Right atrium auricular region (tissue), 2 donors: ENCODE measurements at regions not wholly inside any gene's neighbourhood (a gene's known extent, or its start where the extent isn't known, plus 50 kb on each side); places are given as distances from the start of the nearest gene placed in this dataset.
"Not testable (repeated sequence)": the region's sequence is repeated elsewhere in the genome, so short reads cannot be mapped to it uniquely, and the experiment has no call there.

ENCODE experiments used
- DNase-seq: peaks from one replicate; pipeline ENCODE4 v3.0.0-alpha.2; 2019; ENCODE audit warnings: low spot score
- H3K27ac ChIP-seq, 2 donors: fragments of 200-600 bp; sonication (generic); 1 replicate in 1 of 2; 2 replicates in 1 of 2; pipeline ENCODE4 v1.5.1; 2016 to 2019
- H3K27me3 ChIP-seq, 2 donors: fragments of 200-600 bp; sonication (generic); one replicate each; pipeline versions ENCODE4 v1.5.1 to v1.6.0; 2017 to 2019
- H3K36me3 ChIP-seq: fragments of 200-600 bp; sonication (generic); one replicate; pipeline ENCODE4 v1.5.1; 2016
- H3K4me1 ChIP-seq, 2 donors: fragments of 200-600 bp; sonication (generic); one replicate each; pipeline versions ENCODE4 v1.5.1 to v1.6.0; 2017 to 2019
- H3K4me3 ChIP-seq, 2 donors: fragments of 200-600 bp; sonication (generic); 1 replicate in 1 of 2; 2 replicates in 1 of 2; pipeline ENCODE4 v1.5.1; 2017 to 2019; ENCODE audit warnings: mild to moderate bottlenecking in 1 of 2, moderate library complexity in 1 of 2
- H3K9me3 ChIP-seq, 2 donors: fragments of 200-600 bp; sonication (generic); one replicate each; pipeline ENCODE4 v1.5.1; 2019
- TF ChIP-seq, protein P1 (sequence below), 2 donors: fragments of 200-600 bp; sonication (generic); IDR thresholded peaks; one replicate each; pipeline ENCODE4 v1.5.1; 2019; ENCODE audit warnings: antibody characterized with exemption in 2 of 2

DNA sequence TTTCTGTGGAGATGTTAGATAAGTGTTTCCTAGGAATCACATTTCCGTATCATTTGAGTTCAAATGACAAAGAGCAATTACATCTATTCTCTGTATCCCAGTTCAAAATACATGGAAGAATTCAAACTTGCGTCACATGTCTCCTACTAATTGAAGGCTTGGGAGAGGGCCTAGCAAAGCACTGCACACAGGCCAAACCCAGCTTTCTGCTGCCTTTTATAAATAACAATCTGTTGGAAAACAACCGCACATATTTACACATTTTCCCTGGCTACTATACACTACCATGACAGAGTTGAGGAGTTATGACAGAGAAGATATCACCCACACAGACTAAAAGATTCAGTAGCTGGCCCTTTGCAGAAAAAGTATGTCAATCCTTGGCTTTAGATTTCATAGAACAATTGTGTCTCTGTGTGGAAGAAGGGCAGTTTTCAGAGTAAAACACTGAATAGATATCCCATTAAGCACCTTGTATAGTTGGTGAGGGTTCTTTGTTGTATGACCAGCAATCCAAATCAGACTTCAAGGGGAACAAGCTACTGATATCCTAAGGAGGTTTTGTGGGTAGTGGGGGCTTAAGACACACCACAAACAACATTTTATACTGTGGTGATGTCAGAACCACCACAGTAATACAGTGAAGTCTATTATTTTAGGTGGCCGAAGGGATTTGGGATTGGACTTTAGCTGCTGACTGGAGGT, 861.3 kb downstream of the CCDC85A start:
- Histone ChIP-seq H3K27ac (no peak overlapping the region), H3K27me3 (no peaks in the 10 kb centered on the region), H3K4me3 (no peak overlapping the region), H3K4me1 (no peaks in the 10 kb centered on the region), H3K36me3 (no peaks in the 10 kb centered on the region), H3K9me3 (no peaks in the 10 kb centered on the region)
- TF ChIP-seq, protein P1, sequence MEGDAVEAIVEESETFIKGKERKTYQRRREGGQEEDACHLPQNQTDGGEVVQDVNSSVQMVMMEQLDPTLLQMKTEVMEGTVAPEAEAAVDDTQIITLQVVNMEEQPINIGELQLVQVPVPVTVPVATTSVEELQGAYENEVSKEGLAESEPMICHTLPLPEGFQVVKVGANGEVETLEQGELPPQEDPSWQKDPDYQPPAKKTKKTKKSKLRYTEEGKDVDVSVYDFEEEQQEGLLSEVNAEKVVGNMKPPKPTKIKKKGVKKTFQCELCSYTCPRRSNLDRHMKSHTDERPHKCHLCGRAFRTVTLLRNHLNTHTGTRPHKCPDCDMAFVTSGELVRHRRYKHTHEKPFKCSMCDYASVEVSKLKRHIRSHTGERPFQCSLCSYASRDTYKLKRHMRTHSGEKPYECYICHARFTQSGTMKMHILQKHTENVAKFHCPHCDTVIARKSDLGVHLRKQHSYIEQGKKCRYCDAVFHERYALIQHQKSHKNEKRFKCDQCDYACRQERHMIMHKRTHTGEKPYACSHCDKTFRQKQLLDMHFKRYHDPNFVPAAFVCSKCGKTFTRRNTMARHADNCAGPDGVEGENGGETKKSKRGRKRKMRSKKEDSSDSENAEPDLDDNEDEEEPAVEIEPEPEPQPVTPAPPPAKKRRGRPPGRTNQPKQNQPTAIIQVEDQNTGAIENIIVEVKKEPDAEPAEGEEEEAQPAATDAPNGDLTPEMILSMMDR (IDR thresholded peaks at IDR 0.05), result no peak
- DNase-seq, result no peak

DNA sequence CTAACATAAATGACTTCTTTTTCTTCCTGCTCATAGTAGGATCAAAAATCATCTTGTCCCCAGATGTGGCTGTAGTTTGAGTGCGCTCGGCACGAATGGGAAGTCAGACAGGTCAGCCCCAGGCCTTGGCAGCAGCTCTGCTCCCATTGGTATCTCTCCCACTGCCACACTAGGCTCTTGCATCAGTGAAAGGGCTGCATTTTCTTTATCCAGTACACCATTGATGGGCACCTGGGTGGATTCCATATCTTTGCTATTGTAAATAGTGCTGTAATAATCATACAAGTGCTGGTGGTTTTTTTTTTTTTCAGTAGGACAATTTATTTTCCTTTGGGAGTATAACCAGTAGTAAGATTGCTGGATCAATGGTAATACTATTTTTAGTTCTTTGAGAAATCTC, 865.5 kb downstream of the CCDC85A start:
- Histone ChIP-seq H3K9me3 (no peaks in the 10 kb centered on the region), H3K4me3 (no peak overlapping the region), H3K27me3 (no peaks in the 10 kb centered on the region), H3K4me1 (no peaks in the 10 kb centered on the region), H3K27ac (no peak overlapping the region), H3K36me3 (no peaks in the 10 kb centered on the region)
- no peak for DNase-seq
- TF ChIP-seq, protein P1 (IDR thresholded peaks at IDR 0.05), result no peak

DNA sequence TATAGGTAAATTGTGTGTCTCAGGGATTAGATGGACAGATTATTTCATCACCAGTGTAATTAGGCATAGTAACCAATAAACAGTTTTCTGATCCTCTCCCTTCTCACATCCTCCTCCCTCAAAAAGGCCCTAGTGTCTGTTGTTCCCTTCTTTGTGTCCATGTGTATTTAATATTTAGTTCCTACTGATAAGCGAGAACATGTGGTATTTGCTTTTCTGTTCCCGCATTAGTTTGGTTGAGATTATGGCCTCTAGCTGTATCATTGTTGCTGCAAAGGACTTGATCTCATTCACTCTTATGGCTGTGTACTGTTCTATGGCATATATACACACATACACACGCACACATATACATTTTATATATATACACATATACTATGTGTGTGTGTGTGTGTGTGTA, 866.2 kb downstream of the CCDC85A start:
- no peaks in the 10 kb centered on the region for H3K27me3 ChIP-seq
- DNase-seq, result no peak
- H3K36me3 ChIP-seq, result no peaks in the 10 kb centered on the region
- H3K27ac ChIP-seq, result no peak overlapping the region
- H3K9me3 ChIP-seq, result no peaks in the 10 kb centered on the region
- no peak overlapping the region for H3K4me3 ChIP-seq
- no peaks in the 10 kb centered on the region for H3K4me1 ChIP-seq
- TF ChIP-seq, protein P1 (IDR thresholded peaks at IDR 0.05), result no peak

DNA sequence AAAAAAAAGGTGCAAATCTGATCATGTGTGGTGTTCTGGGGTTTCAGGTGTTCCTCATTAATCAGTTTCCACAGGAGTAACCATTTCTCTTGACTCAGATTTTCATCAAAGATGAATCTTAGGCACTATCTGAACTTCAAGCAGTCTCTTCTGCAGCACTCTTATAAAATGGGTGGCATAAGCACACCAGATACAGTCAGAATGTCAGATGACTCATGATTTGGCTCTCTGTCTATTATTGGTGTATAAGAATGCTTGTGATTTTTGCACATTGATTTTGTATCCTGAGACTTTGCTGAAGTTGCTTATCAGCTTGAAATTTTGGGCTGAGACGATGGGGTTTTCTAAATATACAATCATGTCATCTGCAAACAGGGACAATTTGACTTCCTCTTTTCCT, 882.5 kb downstream of the CCDC85A start:
- not testable (repeated sequence) for H3K27me3 ChIP-seq, H3K9me3 ChIP-seq, H3K4me3 ChIP-seq, H3K27ac ChIP-seq, H3K36me3 ChIP-seq, H3K4me1 ChIP-seq, DNase-seq

DNA sequence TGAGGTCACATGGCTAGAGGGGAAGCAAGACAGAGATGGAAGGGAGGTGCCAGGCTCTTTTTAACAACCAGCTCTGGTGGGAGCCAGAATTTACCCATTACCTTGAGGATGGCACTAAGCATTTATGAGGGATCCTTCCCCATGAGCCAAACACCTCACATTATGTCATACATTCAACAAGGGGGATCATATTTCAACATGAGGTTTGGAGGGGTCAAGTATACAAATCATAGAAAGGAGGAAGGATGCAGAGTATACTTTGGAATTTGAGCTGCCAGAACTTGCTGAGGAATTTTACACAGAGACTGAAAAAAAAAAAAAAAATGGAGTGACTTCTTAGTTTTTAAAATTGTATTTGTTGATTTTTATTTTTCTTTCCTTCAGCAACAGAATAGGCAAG, 891.4 kb downstream of the CCDC85A start:
- no peaks in the 10 kb centered on the region for H3K4me1 ChIP-seq
- H3K4me3 ChIP-seq, result no peak overlapping the region
- no peaks in the 10 kb centered on the region for H3K9me3 ChIP-seq
- no peaks in the 10 kb centered on the region for H3K27me3 ChIP-seq
- no peaks in the 10 kb centered on the region for H3K36me3 ChIP-seq
- DNase-seq, result no peak
- TF ChIP-seq, protein P1 (IDR thresholded peaks at IDR 0.05), result no peak
- no peak overlapping the region for H3K27ac ChIP-seq

DNA sequence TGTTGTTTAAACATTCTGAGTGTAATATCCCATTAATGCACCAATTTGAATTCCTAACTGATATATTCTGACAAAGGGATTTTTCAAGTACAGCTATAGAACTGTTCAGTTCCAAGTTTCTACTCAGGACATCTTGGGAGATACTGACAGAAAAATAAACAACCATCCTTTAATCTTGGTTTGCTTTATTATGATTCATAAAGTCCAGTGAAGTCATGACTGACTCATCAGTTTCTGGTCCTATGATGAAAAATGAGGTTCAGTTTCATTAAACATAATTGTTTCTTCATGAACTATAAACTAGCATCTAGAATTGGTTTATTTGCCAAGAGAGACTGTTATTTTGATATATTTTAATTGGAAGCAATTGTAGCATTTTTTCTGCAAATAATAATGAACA, 896.2 kb downstream of the CCDC85A start:
- Histone ChIP-seq H3K27me3 (no peaks in the 10 kb centered on the region), H3K9me3 (no peaks in the 10 kb centered on the region), H3K4me1 (no peaks in the 10 kb centered on the region), H3K4me3 (no peak overlapping the region), H3K27ac (no peak overlapping the region), H3K36me3 (no peaks in the 10 kb centered on the region)
- TF ChIP-seq, protein P1 (IDR thresholded peaks at IDR 0.05), result no peak
- DNase-seq, result no peak
